Peyer's patch (tissue), 4 donors: ENCODE measurements at regions not wholly inside any gene's neighbourhood (a gene's known extent, or its start where the extent isn't known, plus 50 kb on each side); places are given as distances from the start of the nearest gene placed in this dataset.

ENCODE experiments used
- DNase-seq, 3 donors: peaks; one replicate each; pipeline ENCODE4 v3.0.0-alpha.2; 2017 to 2019
- H3K27ac ChIP-seq, 4 donors: fragments of 200-600 bp; sonication (generic); one replicate each; pipeline ENCODE4 v1.5.1; 2016 to 2019
- H3K27me3 ChIP-seq, 2 donors: fragments of 200-600 bp; sonication (generic); one replicate each; pipeline ENCODE4 v1.5.1; 2019
- H3K36me3 ChIP-seq, 3 donors: fragments of 200-600 bp; sonication (generic); one replicate each; pipeline ENCODE4 v1.5.1; 2016 to 2019
- H3K4me1 ChIP-seq, 4 donors: fragments of 200-600 bp; sonication (generic); one replicate each; pipeline ENCODE4 v1.5.1; 2016 to 2019
- H3K4me3 ChIP-seq, 4 donors: fragments of 200-600 bp; sonication (generic); 1 replicate in 3 of 4; 2 replicates in 1 of 4; pipeline ENCODE4 v1.5.1; 2016 to 2019; ENCODE audit warnings: mild to moderate bottlenecking in 1 of 4
- H3K9me3 ChIP-seq, 4 donors: fragments of 200-600 bp; sonication (generic); one replicate each; pipeline ENCODE4 v1.5.1; 2016 to 2019; ENCODE audit warnings: mild to moderate bottlenecking in 1 of 4
- POLR2A ChIP-seq, 2 donors: fragments of 450-650 bp; IDR thresholded peaks; one replicate each; pipeline ENCODE4 v1.5.1; 2017; ENCODE audit warnings: antibody characterized with exemption in 2 of 2, mild to moderate bottlenecking in 2 of 2, moderate library complexity in 2 of 2
- TF ChIP-seq, protein P1 (sequence below), 6 experiments: fragments of 450-650 bp in 4 of 6; fragments of 200-600 bp in 2 of 6; sonication (generic) in 1 of 6; IDR thresholded peaks; one replicate each; pipeline ENCODE4 v1.5.1; 2017 to 2019; ENCODE audit warnings: antibody characterized with exemption in 6 of 6, mild to moderate bottlenecking in 3 of 6, moderate library complexity in 1 of 6

DNA sequence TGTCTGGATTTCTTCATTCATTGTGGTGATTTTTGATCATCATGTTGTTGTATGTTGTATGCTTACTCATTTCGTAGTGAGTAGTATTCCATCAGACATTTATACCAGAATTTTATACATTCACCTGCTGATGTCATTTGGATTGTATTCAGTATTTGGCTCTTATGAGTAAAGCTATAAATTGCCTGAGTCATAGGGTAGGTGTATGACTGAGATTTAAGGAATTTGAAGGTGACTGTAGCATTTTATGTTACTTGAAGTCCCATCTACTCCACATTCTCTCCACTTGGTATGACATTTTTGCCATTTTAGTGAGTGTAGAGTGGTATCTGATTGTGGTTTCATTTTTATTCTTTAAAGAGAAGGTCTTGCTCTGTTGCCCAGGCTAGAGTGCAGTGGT, 548.2 kb downstream of the TBC1D22A start:
- no peaks in the 10 kb centered on the region for H3K4me1 ChIP-seq
- H3K27me3 ChIP-seq: no peaks in the 10 kb centered on the region
- H3K36me3 ChIP-seq: no peaks in the 10 kb centered on the region
- H3K27ac ChIP-seq: no peak overlapping the region
- no peak overlapping the region for H3K4me3 ChIP-seq
- no peak for DNase-seq
- no peak for TF ChIP-seq POLR2A (IDR thresholded peaks at IDR 0.05)
- TF ChIP-seq, protein P1, sequence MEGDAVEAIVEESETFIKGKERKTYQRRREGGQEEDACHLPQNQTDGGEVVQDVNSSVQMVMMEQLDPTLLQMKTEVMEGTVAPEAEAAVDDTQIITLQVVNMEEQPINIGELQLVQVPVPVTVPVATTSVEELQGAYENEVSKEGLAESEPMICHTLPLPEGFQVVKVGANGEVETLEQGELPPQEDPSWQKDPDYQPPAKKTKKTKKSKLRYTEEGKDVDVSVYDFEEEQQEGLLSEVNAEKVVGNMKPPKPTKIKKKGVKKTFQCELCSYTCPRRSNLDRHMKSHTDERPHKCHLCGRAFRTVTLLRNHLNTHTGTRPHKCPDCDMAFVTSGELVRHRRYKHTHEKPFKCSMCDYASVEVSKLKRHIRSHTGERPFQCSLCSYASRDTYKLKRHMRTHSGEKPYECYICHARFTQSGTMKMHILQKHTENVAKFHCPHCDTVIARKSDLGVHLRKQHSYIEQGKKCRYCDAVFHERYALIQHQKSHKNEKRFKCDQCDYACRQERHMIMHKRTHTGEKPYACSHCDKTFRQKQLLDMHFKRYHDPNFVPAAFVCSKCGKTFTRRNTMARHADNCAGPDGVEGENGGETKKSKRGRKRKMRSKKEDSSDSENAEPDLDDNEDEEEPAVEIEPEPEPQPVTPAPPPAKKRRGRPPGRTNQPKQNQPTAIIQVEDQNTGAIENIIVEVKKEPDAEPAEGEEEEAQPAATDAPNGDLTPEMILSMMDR (IDR thresholded peaks at IDR 0.05): no peak
- H3K9me3 ChIP-seq: no peaks in the 10 kb centered on the region

DNA sequence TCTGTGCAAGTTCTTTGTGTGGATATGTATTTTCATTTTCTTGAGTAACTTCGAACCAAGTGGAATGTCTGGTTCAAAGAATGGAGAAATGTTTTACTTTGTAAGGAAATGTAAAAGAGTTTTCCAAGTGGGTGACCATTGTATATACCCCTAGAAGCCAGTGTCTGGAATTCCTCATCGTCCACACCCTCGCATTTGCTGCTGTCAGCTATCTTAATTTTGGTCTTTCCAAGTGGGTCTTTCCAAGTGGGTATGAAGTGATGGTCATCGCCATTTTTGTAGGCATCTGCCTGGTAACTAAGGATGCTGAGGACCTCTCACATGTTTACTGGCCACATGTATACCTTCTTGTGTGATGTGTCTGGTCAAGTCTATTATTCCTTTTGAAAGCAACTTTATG, 547.5 kb downstream of the TBC1D22A start:
- Histone ChIP-seq H3K27ac (no peak overlapping the region), H3K27me3 (no peaks in the 10 kb centered on the region), H3K4me1 (no peaks in the 10 kb centered on the region), H3K36me3 (no peaks in the 10 kb centered on the region), H3K4me3 (no peak overlapping the region), H3K9me3 (no peaks in the 10 kb centered on the region)
- DNase-seq: no peak
- TF ChIP-seq POLR2A (IDR thresholded peaks at IDR 0.05): no peak
- TF ChIP-seq, protein P1 (IDR thresholded peaks at IDR 0.05): no peak

DNA sequence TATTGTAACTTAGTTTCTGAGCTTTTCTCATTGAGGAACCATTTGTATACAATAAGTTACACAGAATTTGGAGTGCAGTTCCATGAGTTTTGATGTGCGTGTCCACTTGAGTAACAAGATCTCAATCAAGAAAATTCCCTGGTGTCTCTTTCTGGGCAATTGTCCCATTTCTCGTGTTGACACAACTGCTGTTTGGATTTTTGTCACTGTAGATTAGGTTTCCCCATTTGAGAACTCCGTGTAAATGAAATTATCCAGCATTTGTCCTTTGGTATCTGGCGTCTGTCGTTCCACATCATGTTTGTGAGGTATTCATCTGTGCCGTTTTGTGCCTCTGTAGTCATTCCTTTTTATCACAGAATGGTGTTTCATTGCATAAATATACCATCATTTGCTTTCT, 547.0 kb downstream of the TBC1D22A start:
- TF ChIP-seq, protein P1 (IDR thresholded peaks at IDR 0.05): no peak
- TF ChIP-seq POLR2A (IDR thresholded peaks at IDR 0.05): no peak
- Histone ChIP-seq H3K36me3 (no peaks in the 10 kb centered on the region), H3K27me3 (no peaks in the 10 kb centered on the region), H3K4me3 (no peak overlapping the region), H3K4me1 (no peaks in the 10 kb centered on the region), H3K27ac (no peak overlapping the region), H3K9me3 (no peaks in the 10 kb centered on the region)
- DNase-seq: no peak

DNA sequence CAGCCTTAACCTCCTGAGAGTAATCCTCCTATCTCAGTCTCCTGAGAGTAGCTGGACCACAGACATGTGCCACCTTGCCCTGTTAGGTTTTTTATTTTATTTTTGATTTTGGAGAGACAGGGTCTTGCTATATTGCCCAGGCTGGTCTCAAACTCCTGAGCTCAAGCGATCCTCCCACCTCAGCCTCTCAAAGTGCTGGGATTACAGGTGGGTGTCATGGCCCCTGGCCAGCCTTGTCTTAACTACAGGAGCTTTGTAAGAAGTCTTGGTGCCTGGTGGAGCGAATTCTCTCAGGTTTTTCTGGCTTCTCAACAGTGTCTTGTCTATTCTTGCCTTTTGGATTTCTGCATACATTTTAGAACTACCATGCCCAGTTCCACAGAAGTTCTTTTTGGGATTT, 546.4 kb downstream of the TBC1D22A start:
- peak in 1 of 3 donors; percentile 13 for DNase-seq
- H3K27me3 ChIP-seq: no peaks in the 10 kb centered on the region
- no peaks in the 10 kb centered on the region for H3K36me3 ChIP-seq
- H3K4me3 ChIP-seq: no peak overlapping the region
- TF ChIP-seq, protein P1 (IDR thresholded peaks at IDR 0.05): no peak
- TF ChIP-seq POLR2A (IDR thresholded peaks at IDR 0.05): no peak
- no peak overlapping the region for H3K27ac ChIP-seq
- H3K4me1 ChIP-seq: no peaks in the 10 kb centered on the region
- no peaks in the 10 kb centered on the region for H3K9me3 ChIP-seq

DNA sequence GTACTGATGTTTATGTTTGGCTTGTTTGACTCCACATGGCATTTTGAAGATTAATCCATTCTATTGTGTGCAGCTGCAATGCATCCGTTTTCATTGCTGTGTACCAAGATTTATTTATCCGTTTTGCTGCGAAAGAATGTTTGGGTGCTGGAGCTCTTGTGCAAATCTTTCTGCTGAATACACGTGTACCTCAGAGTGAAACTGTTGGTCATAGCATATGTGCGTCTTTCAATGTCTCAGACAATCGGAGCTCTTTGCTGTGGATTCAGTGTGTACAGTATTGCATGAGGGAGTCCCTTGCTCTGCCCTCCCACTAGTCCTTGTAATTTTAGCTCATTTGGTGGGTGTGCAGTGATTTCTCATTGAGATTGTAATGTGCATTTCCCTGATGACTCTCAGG, 545.4 kb downstream of the TBC1D22A start:
- H3K9me3 ChIP-seq: no peaks in the 10 kb centered on the region
- no peaks in the 10 kb centered on the region for H3K27me3 ChIP-seq
- H3K4me3 ChIP-seq: no peak overlapping the region
- H3K36me3 ChIP-seq: no peaks in the 10 kb centered on the region
- DNase-seq: peak in 1 of 3 donors; percentile 3
- no peaks in the 10 kb centered on the region for H3K4me1 ChIP-seq
- TF ChIP-seq, protein P1 (IDR thresholded peaks at IDR 0.05): no peak
- no peak for TF ChIP-seq POLR2A (IDR thresholded peaks at IDR 0.05)
- H3K27ac ChIP-seq: no peak overlapping the region

DNA sequence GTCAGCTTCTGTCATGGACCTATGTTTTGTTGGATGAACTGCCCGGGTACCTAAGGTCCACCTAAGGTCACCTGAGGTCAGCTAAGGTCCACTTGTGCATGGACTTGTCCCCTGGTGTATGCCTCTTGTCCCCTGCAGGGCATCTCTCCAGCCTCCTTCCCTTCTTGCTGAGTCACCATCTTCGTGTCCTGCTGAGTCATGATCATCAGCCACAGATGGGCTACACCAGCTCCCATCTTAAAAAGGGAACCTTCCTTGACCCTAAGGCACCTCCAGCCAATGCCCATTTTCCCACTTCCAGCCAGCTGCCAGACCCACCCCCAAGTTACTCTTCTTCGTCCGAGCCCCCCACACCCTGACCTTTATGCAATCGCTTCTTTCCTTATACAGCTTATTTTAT, 544.9 kb downstream of the TBC1D22A start:
- Histone ChIP-seq H3K36me3 (no peaks in the 10 kb centered on the region), H3K9me3 (no peaks in the 10 kb centered on the region), H3K4me3 (no peak overlapping the region), H3K4me1 (no peaks in the 10 kb centered on the region), H3K27me3 (no peaks in the 10 kb centered on the region), H3K27ac (no peak overlapping the region)
- DNase-seq: peak in 1 of 3 donors; percentile 21
- no peak for TF ChIP-seq POLR2A (IDR thresholded peaks at IDR 0.05)
- TF ChIP-seq, protein P1 (IDR thresholded peaks at IDR 0.05): no peak
